ENCODE measurements at regions not wholly inside any gene's neighbourhood (a gene's known extent, or its start where the extent isn't known, plus 50 kb on each side); places are given as distances from the start of the nearest gene placed in this dataset.

DNA sequence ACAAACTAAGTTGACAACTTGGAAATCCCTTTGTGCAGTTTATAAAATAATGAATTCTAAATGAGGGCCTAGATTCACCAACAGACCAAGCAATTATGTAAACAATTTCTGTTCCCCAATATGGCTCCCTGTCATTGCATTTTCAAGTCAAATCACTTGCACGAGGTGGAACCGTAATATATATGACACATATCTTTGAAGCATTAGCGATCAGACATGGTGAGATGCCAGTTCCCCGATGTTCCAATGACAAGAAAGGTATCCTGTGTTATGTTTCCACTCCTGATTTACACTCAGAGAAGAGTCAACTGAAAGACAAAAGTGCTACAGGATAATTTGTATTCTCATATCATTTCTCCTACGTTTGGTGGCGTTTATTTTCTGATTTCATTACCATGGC lies 108.5 kb upstream of the TDRD3 start:
- BruUV-seq (replicated peaks), result no TSS peak
- Histone ChIP-seq H4K20me1 (ENCODE audit: insufficient read depth, low read length) (no peaks in the 10 kb centered on the region), H3K9me3 (ENCODE audit: low read length) (no peaks in the 10 kb centered on the region), H3K4me1 (ENCODE audit: insufficient read depth, low read length) (no peaks in the 10 kb centered on the region), H3K79me2 (ENCODE audit: insufficient read depth, low read length) (no peaks in the 10 kb centered on the region), H3K9ac (ENCODE audit: insufficient read depth, low read depth, low read length) (no peak overlapping the region), H3K27ac (ENCODE audit: extremely low read length, insufficient read depth, low read length) (no peak overlapping the region), H3K4me2 (ENCODE audit: low read depth, low read length) (no peak overlapping the region), H3K4me3 (replicated peaks in 1 of 3; ENCODE audit: insufficient read depth in 1 of 3, low read depth in 2 of 3, low read length in 3 of 3) (no peak overlapping the region), H3K36me3 (replicated peaks in 1 of 2; ENCODE audit: control insufficient read depth in 1 of 2, insufficient read depth in 2 of 2, low read length in 2 of 2) (no peaks in the 10 kb centered on the region), H3K27me3 (ENCODE audit: control insufficient read depth in 1 of 2, insufficient read depth in 2 of 2, low read length in 2 of 2) (peaks cover 0 to 6% of the 10 kb centered on the region in 2 experiments; a peak in 1 of 5 replicates), H2AFZ (ENCODE audit: low read length) (no peak overlapping the region)
- ATAC-seq (no peak), FAIRE-seq (no peak), DNase-seq (ENCODE audit: low spot score) (no peak)
- under 1% methylated on average over 6 of the region's 6 CpGs for WGBS (ENCODE audit: low lambda C conversion rate)
- intact Hi-C loops (cut with micrococcal nuclease; ENCODE audit: unreplicated experiment) (no loop called here), in situ Hi-C loops (cut with HindIII; ENCODE audit: extremely low pct_ligation_motif_present, low pct_unique_long_range_greater_than_20kb) (no loop called here)
- ChIA-PET CTCF (ENCODE audit: low intra/inter-chr PET ratio, low total read pairs) (no interaction called here), POLR2A (no interaction called here)
- TF ChIP-seq SPEN (CRISPR knock-in tag; IDR thresholded peaks at IDR 0.05; ENCODE audit: low read depth) (no peak), ZNF782 (CRISPR knock-in tag; IDR thresholded peaks at IDR 0.05; ENCODE audit: borderline replicate concordance) (no peak), ZBTB20 (CRISPR knock-in tag; IDR thresholded peaks at IDR 0.05; ENCODE audit: borderline replicate concordance, low read depth) (no peak), ARNTL (CRISPR knock-in tag; IDR thresholded peaks at IDR 0.05) (no peak), ZBTB21 (CRISPR knock-in tag; IDR thresholded peaks at IDR 0.05) (no peak), POGZ (CRISPR knock-in tag; IDR thresholded peaks at IDR 0.05) (no peak), NFE2L1 (CRISPR knock-in tag; IDR thresholded peaks at IDR 0.05; ENCODE audit: borderline replicate concordance) (no peak), DR1 (CRISPR knock-in tag; IDR thresholded peaks at IDR 0.05) (no peak), MAFF (IDR thresholded peaks at IDR 0.05; ENCODE audit: low read depth, low read length) (no peak), ZNF598 (CRISPR knock-in tag; IDR thresholded peaks at IDR 0.05; ENCODE audit: borderline replicate concordance) (no peak), ZNF83 (CRISPR knock-in tag; IDR thresholded peaks at IDR 0.05; ENCODE audit: borderline replicate concordance) (no peak), ZNF180 (CRISPR knock-in tag; IDR thresholded peaks at IDR 0.05; ENCODE audit: borderline replicate concordance, low read depth) (no peak), HOXA9 (CRISPR knock-in tag; IDR thresholded peaks at IDR 0.05; ENCODE audit: borderline replicate concordance) (no peak), KLF16 (CRISPR knock-in tag; IDR thresholded peaks at IDR 0.05) (no peak), JUNB (CRISPR knock-in tag; IDR thresholded peaks at IDR 0.05; ENCODE audit: borderline replicate concordance) (no peak)
- TF ChIP-seq, protein P1, sequence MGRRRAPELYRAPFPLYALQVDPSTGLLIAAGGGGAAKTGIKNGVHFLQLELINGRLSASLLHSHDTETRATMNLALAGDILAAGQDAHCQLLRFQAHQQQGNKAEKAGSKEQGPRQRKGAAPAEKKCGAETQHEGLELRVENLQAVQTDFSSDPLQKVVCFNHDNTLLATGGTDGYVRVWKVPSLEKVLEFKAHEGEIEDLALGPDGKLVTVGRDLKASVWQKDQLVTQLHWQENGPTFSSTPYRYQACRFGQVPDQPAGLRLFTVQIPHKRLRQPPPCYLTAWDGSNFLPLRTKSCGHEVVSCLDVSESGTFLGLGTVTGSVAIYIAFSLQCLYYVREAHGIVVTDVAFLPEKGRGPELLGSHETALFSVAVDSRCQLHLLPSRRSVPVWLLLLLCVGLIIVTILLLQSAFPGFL (CRISPR knock-in tag; IDR thresholded peaks at IDR 0.05), result no peak
- TF ChIP-seq, protein P2, sequence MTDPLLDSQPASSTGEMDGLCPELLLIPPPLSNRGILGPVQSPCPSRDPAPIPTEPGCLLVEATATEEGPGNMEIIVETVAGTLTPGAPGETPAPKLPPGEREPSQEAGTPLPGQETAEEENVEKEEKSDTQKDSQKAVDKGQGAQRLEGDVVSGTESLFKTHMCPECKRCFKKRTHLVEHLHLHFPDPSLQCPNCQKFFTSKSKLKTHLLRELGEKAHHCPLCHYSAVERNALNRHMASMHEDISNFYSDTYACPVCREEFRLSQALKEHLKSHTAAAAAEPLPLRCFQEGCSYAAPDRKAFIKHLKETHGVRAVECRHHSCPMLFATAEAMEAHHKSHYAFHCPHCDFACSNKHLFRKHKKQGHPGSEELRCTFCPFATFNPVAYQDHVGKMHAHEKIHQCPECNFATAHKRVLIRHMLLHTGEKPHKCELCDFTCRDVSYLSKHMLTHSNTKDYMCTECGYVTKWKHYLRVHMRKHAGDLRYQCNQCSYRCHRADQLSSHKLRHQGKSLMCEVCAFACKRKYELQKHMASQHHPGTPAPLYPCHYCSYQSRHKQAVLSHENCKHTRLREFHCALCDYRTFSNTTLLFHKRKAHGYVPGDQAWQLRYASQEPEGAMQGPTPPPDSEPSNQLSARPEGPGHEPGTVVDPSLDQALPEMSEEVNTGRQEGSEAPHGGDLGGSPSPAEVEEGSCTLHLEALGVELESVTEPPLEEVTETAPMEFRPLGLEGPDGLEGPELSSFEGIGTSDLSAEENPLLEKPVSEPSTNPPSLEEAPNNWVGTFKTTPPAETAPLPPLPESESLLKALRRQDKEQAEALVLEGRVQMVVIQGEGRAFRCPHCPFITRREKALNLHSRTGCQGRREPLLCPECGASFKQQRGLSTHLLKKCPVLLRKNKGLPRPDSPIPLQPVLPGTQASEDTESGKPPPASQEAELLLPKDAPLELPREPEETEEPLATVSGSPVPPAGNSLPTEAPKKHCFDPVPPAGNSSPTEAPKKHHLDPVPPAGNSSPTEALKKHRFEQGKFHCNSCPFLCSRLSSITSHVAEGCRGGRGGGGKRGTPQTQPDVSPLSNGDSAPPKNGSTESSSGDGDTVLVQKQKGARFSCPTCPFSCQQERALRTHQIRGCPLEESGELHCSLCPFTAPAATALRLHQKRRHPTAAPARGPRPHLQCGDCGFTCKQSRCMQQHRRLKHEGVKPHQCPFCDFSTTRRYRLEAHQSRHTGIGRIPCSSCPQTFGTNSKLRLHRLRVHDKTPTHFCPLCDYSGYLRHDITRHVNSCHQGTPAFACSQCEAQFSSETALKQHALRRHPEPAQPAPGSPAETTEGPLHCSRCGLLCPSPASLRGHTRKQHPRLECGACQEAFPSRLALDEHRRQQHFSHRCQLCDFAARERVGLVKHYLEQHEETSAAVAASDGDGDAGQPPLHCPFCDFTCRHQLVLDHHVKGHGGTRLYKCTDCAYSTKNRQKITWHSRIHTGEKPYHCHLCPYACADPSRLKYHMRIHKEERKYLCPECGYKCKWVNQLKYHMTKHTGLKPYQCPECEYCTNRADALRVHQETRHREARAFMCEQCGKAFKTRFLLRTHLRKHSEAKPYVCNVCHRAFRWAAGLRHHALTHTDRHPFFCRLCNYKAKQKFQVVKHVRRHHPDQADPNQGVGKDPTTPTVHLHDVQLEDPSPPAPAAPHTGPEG (CRISPR knock-in tag; IDR thresholded peaks at IDR 0.05), result no peak
- TF ChIP-seq, protein P3, sequence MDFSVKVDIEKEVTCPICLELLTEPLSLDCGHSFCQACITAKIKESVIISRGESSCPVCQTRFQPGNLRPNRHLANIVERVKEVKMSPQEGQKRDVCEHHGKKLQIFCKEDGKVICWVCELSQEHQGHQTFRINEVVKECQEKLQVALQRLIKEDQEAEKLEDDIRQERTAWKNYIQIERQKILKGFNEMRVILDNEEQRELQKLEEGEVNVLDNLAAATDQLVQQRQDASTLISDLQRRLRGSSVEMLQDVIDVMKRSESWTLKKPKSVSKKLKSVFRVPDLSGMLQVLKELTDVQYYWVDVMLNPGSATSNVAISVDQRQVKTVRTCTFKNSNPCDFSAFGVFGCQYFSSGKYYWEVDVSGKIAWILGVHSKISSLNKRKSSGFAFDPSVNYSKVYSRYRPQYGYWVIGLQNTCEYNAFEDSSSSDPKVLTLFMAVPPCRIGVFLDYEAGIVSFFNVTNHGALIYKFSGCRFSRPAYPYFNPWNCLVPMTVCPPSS (IDR thresholded peaks at IDR 0.05), result no peak
